ENCODE measurements at regions not wholly inside any gene's neighbourhood (a gene's known extent, or its start where the extent isn't known, plus 50 kb on each side); places are given as distances from the start of the nearest gene placed in this dataset.

DNA sequence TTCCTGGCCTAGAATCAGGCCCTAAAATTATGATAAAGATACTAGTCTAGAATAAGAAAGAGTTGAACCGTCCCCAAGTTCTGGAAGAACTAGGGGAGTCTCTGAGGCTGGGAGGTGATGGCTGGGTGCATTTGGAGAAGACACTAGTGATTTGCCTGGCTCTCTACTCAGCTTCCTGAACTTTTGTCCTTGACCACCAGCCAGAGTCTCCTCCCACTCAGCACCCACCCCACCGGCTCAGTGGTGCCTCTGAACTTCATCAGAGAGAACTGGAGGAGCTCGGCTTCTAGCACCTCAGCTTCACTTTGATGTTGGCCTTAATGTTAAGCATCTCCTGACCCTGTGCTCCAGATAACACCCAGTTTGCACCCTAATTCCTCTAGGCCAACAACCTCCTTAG, 73.0 kb downstream of the PERP start:
- TF ChIP-seq, protein P1, sequence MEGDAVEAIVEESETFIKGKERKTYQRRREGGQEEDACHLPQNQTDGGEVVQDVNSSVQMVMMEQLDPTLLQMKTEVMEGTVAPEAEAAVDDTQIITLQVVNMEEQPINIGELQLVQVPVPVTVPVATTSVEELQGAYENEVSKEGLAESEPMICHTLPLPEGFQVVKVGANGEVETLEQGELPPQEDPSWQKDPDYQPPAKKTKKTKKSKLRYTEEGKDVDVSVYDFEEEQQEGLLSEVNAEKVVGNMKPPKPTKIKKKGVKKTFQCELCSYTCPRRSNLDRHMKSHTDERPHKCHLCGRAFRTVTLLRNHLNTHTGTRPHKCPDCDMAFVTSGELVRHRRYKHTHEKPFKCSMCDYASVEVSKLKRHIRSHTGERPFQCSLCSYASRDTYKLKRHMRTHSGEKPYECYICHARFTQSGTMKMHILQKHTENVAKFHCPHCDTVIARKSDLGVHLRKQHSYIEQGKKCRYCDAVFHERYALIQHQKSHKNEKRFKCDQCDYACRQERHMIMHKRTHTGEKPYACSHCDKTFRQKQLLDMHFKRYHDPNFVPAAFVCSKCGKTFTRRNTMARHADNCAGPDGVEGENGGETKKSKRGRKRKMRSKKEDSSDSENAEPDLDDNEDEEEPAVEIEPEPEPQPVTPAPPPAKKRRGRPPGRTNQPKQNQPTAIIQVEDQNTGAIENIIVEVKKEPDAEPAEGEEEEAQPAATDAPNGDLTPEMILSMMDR (optimal IDR thresholded peaks at IDR 0.05 in 1 of 3, IDR thresholded peaks at IDR 0.05 in 1 of 3, conservative IDR thresholded peaks at IDR 0.05 in 1 of 3; ENCODE audit: extremely low read depth in 1 of 3, insufficient read depth in 2 of 3, low read length in 3 of 3): no peak
- no peak for TF ChIP-seq EZH2 (IDR thresholded peaks at IDR 0.05; ENCODE audit: low read length)
